IMR-90 (cell line): ENCODE measurements at regions not wholly inside any gene's neighbourhood (a gene's known extent, or its start where the extent isn't known, plus 50 kb on each side); places are given as distances from the start of the nearest gene placed in this dataset.

Source experiments
- ATAC-seq: fragments of 200-7000 bp; cut with Tn5 transposase; 2 replicates; pipeline ENCODE4 v1.9.1; 2020; ENCODE audit warnings: low read depth, mild to moderate bottlenecking, moderate library complexity
- BruUV-seq: library from RNA; stranded (reverse); fragments of 400-500 nt; replicated peaks from 2 replicates; lab custom pipeline; 2021; lab: Mats Ljungman, UMichigan
- CTCF ChIA-PET: fragments of 300-600 bp; formaldehyde crosslinking; extraction: SDS; loops from one replicate; lab custom pipeline; 2021; ENCODE audit warnings: antibody characterized with exemption; lab: Yijun Ruan, JAX
- POLR2A ChIA-PET: fragments of 300-600 bp; sonication (Branson Sonifier 250); formaldehyde crosslinking; loops from one replicate; lab custom pipeline; 2022; ENCODE audit warnings: antibody characterized with exemption; ENCODE audit not compliant: unreplicated experiment; lab: Charles Lee
- DNase-seq: peaks from one replicate; pipeline ENCODE4 v3.0.0; 2013
- H2AFZ ChIP-seq: replicated peaks from 2 replicates; pipeline ENCODE3; 2013; ENCODE audit warnings: low read length, mild to moderate bottlenecking; ENCODE audit not compliant: poor library complexity
- H2AK5ac ChIP-seq: 2 replicates; pipeline ENCODE4 v1.6.1; 2013; ENCODE audit warnings: low read depth, low read length, inconsistent platforms
- H2AK9ac ChIP-seq: replicated peaks from 2 replicates; pipeline ENCODE3; 2013; ENCODE audit warnings: mild to moderate bottlenecking, low read depth, low read length, moderate library complexity; ENCODE audit not compliant: poor library complexity
- H2BK120ac ChIP-seq: 2 replicates; pipeline ENCODE4 v1.6.1; 2013; ENCODE audit warnings: low read depth, low read length, inconsistent platforms
- H2BK15ac ChIP-seq: 3 replicates; pipeline ENCODE4 v1.6.1; 2013; ENCODE audit warnings: low read depth, low read length, inconsistent platforms
- H2BK20ac ChIP-seq: 2 replicates; pipeline ENCODE4 v1.6.1; 2013; ENCODE audit warnings: low read depth, mild to moderate bottlenecking, inconsistent platforms, low read length, moderate library complexity
- H2BK5ac ChIP-seq: 2 replicates; pipeline ENCODE4 v1.6.1; 2013; ENCODE audit warnings: mild to moderate bottlenecking, low read depth, low read length, inconsistent platforms; ENCODE audit not compliant: poor library complexity, severe bottlenecking
- H3K14ac ChIP-seq: replicated peaks from 2 replicates; pipeline ENCODE4 v1.6.1; 2013; ENCODE audit warnings: low read depth, low read length, inconsistent platforms
- H3K18ac ChIP-seq: 2 replicates; pipeline ENCODE4 v1.6.1; 2013; ENCODE audit warnings: low read depth, low read length, control low read depth
- H3K23ac ChIP-seq: 2 replicates; pipeline ENCODE4 v1.6.1; 2013; ENCODE audit warnings: low read depth, low read length, inconsistent platforms
- H3K27ac ChIP-seq: 2 replicates; pipeline ENCODE4 v1.5.1; 2013; ENCODE audit warnings: mild to moderate bottlenecking, control low read depth, low read length; ENCODE audit not compliant: insufficient read depth
- H3K27me3 ChIP-seq: 2 replicates; pipeline ENCODE4 v1.6.1; 2013; ENCODE audit warnings: low read length; ENCODE audit not compliant: control insufficient read depth, insufficient read depth
- H3K36me3 ChIP-seq: 2 replicates; pipeline ENCODE4 v1.6.1; 2013; ENCODE audit warnings: low read length, mixed read lengths; ENCODE audit not compliant: control insufficient read depth, insufficient read depth
- H3K4ac ChIP-seq: 2 replicates; pipeline ENCODE4 v1.6.1; 2013; ENCODE audit warnings: low read depth, low read length, inconsistent platforms
- H3K4me1 ChIP-seq: 2 replicates; pipeline ENCODE4 v1.6.1; 2013; ENCODE audit warnings: low read length, mixed read lengths; ENCODE audit not compliant: control insufficient read depth, insufficient read depth
- H3K4me2 ChIP-seq: 2 replicates; pipeline ENCODE4 v1.6.1; 2013; ENCODE audit warnings: low read depth, mild to moderate bottlenecking, control low read depth, low read length, moderate library complexity
- H3K4me3 ChIP-seq: 2 replicates; pipeline ENCODE4 v1.5.1; 2013; ENCODE audit warnings: low read depth, mild to moderate bottlenecking, control low read depth, low read length, moderate library complexity; ENCODE audit not compliant: insufficient read depth
- H3K56ac ChIP-seq: 2 replicates; pipeline ENCODE4 v1.6.1; 2013; ENCODE audit warnings: low read length, inconsistent platforms; ENCODE audit not compliant: insufficient read depth; ENCODE audit errors: extremely low read depth
- H3K79me1 ChIP-seq, 2 experiments: 2 replicates each; pipeline ENCODE4 v1.6.1; 2013; ENCODE audit warnings: low read length in 2 of 2, inconsistent platforms in 1 of 2, low read depth in 1 of 2
- H3K9ac ChIP-seq: 2 replicates; pipeline ENCODE4 v1.6.1; 2013; ENCODE audit warnings: low read depth, low read length, control low read depth
- H3K9me1 ChIP-seq: 2 replicates; pipeline ENCODE4 v1.6.1; 2013; ENCODE audit warnings: low read length, inconsistent platforms; ENCODE audit not compliant: insufficient read depth
- H3K9me3 ChIP-seq: 2 replicates; pipeline ENCODE4 v1.6.1; 2013; ENCODE audit warnings: low read length; ENCODE audit not compliant: control insufficient read depth, insufficient read depth
- H4K20me1 ChIP-seq: 2 replicates; pipeline ENCODE4 v1.6.1; 2013; ENCODE audit warnings: low read length, inconsistent platforms; ENCODE audit not compliant: insufficient read depth
- H4K5ac ChIP-seq: 2 replicates; pipeline ENCODE4 v1.6.1; 2013; ENCODE audit warnings: mild to moderate bottlenecking, low read depth, low read length, control low read depth
- H4K8ac ChIP-seq, 2 experiments: 2 replicates each; pipeline ENCODE4 v1.6.1; 2013; ENCODE audit warnings: low read depth in 2 of 2, low read length in 2 of 2, control low read depth in 1 of 2, inconsistent platforms in 1 of 2
- H4K91ac ChIP-seq: 2 replicates; pipeline ENCODE4 v1.6.1; 2013; ENCODE audit warnings: low read depth, low read length, inconsistent platforms; ENCODE audit not compliant: insufficient read depth
- CEBPB ChIP-seq: IDR thresholded peaks from 2 replicates; pipeline ENCODE4 v1.6.1; 2012; ENCODE audit warnings: low read depth, low read length, improper control_type of control experiment
- CHD1 ChIP-seq: IDR thresholded peaks from 2 replicates; pipeline ENCODE4 v1.6.1; 2012; ENCODE audit warnings: low read depth, low read length, improper control_type of control experiment
- MAZ ChIP-seq: IDR thresholded peaks from 2 replicates; pipeline ENCODE4 v1.6.1; 2012; ENCODE audit warnings: low read depth, mild to moderate bottlenecking, low read length, improper control_type of control experiment, moderate library complexity, borderline replicate concordance
- RAD21 ChIP-seq: IDR thresholded peaks from 2 replicates; pipeline ENCODE4 v1.6.1; 2012; ENCODE audit warnings: low read length, improper control_type of control experiment
- RFX5 ChIP-seq: IDR thresholded peaks from 2 replicates; pipeline ENCODE4 v1.8.0; 2012; ENCODE audit warnings: low read depth, mild to moderate bottlenecking, low read length, moderate library complexity
- SMC3 ChIP-seq: fragments of 150-350 bp; IDR thresholded peaks from 2 replicates; pipeline ENCODE4 v1.6.1; 2016; ENCODE audit warnings: low read depth, mild to moderate bottlenecking, antibody characterized with exemption, low read length, moderate library complexity
- WGBS, 2 experiments: methylation state at CpG; one replicate each; pipeline versions ENCODE4 v1.1.5 to v1.1.7; 2013; ENCODE audit warnings: missing lambda C conversion rate in 2 of 2; ENCODE audit not compliant: insufficient read length in 1 of 2; ENCODE audit errors: extremely low coverage in 2 of 2; 5-methylcytosine and 5-hydroxymethylcytosine counted together
- dilution Hi-C: fragments of 300-500 bp; cut with HindIII; formaldehyde crosslinking; loops from one replicate; pipeline ENCODE4 v1.14.3; 2018; ENCODE audit warnings: low sequenced_read_pairs; ENCODE audit not compliant: unreplicated experiment
- in situ Hi-C: fragments of 300-500 bp; cut with MboI; formaldehyde crosslinking; loops from 3 replicates; pipeline ENCODE4 v1.14.3; 2019; ENCODE audit warnings: low sequenced_read_pairs, inconsistent platforms, mixed read lengths
- intact Hi-C: fragments of 100-400 bp; cut with micrococcal nuclease; formaldehyde crosslinking; loops from 2 replicates; pipeline ENCODE4 v1.10.0; 2022

DNA sequence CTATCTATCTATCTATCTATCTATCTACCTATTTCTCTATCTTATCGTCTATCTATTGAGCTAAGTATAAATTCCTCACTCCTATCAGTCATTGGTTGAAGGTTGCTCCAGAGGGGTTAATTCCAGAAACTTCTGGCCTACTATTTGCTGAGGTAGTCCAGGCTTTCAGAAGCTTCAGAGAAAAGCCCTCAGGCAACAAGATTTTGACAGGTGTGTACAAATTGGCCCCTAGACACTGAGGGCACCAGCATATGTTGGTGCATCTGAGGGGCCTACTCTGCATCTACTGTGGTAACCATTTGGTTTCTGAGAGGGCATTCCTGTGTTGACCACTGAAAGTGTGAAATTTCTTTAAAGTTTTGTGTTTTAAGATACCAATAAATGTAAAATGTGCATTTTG lies 265.2 kb upstream of the B3GALT2 start:
- Histone ChIP-seq H3K4me1 (no peaks in the 10 kb centered on the region; the same call in 1 of the 2 replicates), H3K79me1 (no peaks in the 10 kb centered on the region), H3K14ac (no peak overlapping the region), H2BK120ac (no peak overlapping the region), H3K23ac (no peak overlapping the region), H2BK15ac (no peak overlapping the region), H4K8ac (no peak overlapping the region), H3K18ac (no peak overlapping the region), H2AFZ (no peak overlapping the region), H2BK5ac (no peak overlapping the region), H2AK9ac (no peak overlapping the region), H4K5ac (no peak overlapping the region), H3K4ac (no peak overlapping the region), H3K4me2 (no peak overlapping the region), H3K27ac (no peak overlapping the region), H2AK5ac (no peak overlapping the region), H4K91ac (no peak overlapping the region), H3K9ac (no peak overlapping the region), H3K36me3 (no peaks in the 10 kb centered on the region), H3K9me1 (no peaks in the 10 kb centered on the region; the same call in 1 of the 2 replicates), H4K20me1 (no peaks in the 10 kb centered on the region), H3K27me3 (no peaks in the 10 kb centered on the region), H3K56ac (no peak overlapping the region), H2BK20ac (no peak overlapping the region), H3K4me3 (no peak overlapping the region), H3K9me3 (no peaks in the 10 kb centered on the region)
- in situ Hi-C loops, result no loop called here
- TF ChIP-seq MAZ, result no peak
- TF ChIP-seq RFX5, result no peak
- TF ChIP-seq CEBPB, result no peak
- no peak for TF ChIP-seq RAD21
- no peak for TF ChIP-seq SMC3
- TF ChIP-seq CHD1, result no peak
- POLR2A ChIA-PET, result no interaction called here
- no TSS peak for BruUV-seq
- intact Hi-C loops, result no loop called here
- WGBS, 2 experiments, result no CpG with 5 or more reads among the region's 1 CpG
- CTCF ChIA-PET, result interaction anchor here (0.7 kb wide), 1 partner anchor 346 kb away, joined by 3 read pairs; no protein-coding TSS in a partner anchor
- DNase-seq (no peak), ATAC-seq (no peak)
- dilution Hi-C loops, result no loop called here
